ENCODE measurements at regions not wholly inside any gene's neighbourhood (a gene's known extent, or its start where the extent isn't known, plus 50 kb on each side); places are given as distances from the start of the nearest gene placed in this dataset.

- no peak for DNase-seq (ENCODE audit: low read depth)
- H3K4me3 ChIP-seq (ENCODE audit: low read depth, low read length), result no peak overlapping the region
Observed at GRCh38 chr15:67976506-67977073, 77.5 kb upstream of the PIAS1 start.

GRCh38 chr15:67977414-67978089 lies 76.6 kb upstream of the PIAS1 start:
- DNase-seq (ENCODE audit: low read depth), result no peak

GRCh38 chr15:67979281-67979680 lies 74.8 kb upstream of the PIAS1 start:
- H3K4me3 ChIP-seq (ENCODE audit: low read depth, low read length), result no peak overlapping the region
- DNase-seq (ENCODE audit: low read depth), result no peak

More at GRCh38 chr15:67977414-67978089, 76.6 kb upstream of the PIAS1 start:
- no peak overlapping the region for H3K4me3 ChIP-seq (ENCODE audit: low read depth, low read length)

GRCh38 chr15:67980171-67980570 lies 73.9 kb upstream of the PIAS1 start:
- no peak overlapping the region for H3K4me3 ChIP-seq (ENCODE audit: low read depth, low read length)
- no peak for DNase-seq (ENCODE audit: low read depth)

GRCh38 chr15:67980773-67981685 lies 73.1 kb upstream of the PIAS1 start:
- no peak for DNase-seq (ENCODE audit: low read depth)

GRCh38 chr15:67981848-67982247 lies 72.3 kb upstream of the PIAS1 start:
- no peak for DNase-seq (ENCODE audit: low read depth)

More at GRCh38 chr15:67980773-67981685, 73.1 kb upstream of the PIAS1 start:
- no peak overlapping the region for H3K4me3 ChIP-seq (ENCODE audit: low read depth, low read length)

GRCh38 chr15:67991706-67992105 lies 62.4 kb upstream of the PIAS1 start:
- H3K4me3 ChIP-seq (ENCODE audit: low read depth, low read length), result no peak overlapping the region
- no peak for DNase-seq (ENCODE audit: low read depth)

More at GRCh38 chr15:67981848-67982247, 72.3 kb upstream of the PIAS1 start:
- H3K4me3 ChIP-seq (ENCODE audit: low read depth, low read length), result no peak overlapping the region

- DNase-seq (ENCODE audit: low read depth), result no peak
Observed at GRCh38 chr15:67992411-67992810, 61.7 kb upstream of the PIAS1 start.

GRCh38 chr15:67992834-67993233 lies 61.3 kb upstream of the PIAS1 start:
- DNase-seq (ENCODE audit: low read depth), result no peak
- no peak overlapping the region for H3K4me3 ChIP-seq (ENCODE audit: low read depth, low read length)

More at GRCh38 chr15:67992411-67992810, 61.7 kb upstream of the PIAS1 start:
- no peak overlapping the region for H3K4me3 ChIP-seq (ENCODE audit: low read depth, low read length)

- peak; percentile 9 for DNase-seq (ENCODE audit: low read depth)
- H3K4me3 ChIP-seq (ENCODE audit: low read depth, low read length), result no peak overlapping the region
Observed at GRCh38 chr15:67997996-67998395, 56.1 kb upstream of the PIAS1 start.

- H3K4me3 ChIP-seq (ENCODE audit: low read depth, low read length), result no peak overlapping the region
- DNase-seq (ENCODE audit: low read depth), result peak; percentile 34
Observed at GRCh38 chr15:67998599-67999133, 55.4 kb upstream of the PIAS1 start.

GRCh38 chr15:67999320-68000100 lies 54.6 kb upstream of the PIAS1 start:
- no peak overlapping the region for H3K4me3 ChIP-seq (ENCODE audit: low read depth, low read length)
- DNase-seq (ENCODE audit: low read depth), result no peak

GRCh38 chr15:68000754-68001153 lies 53.4 kb upstream of the PIAS1 start:
- no peak overlapping the region for H3K4me3 ChIP-seq (ENCODE audit: low read depth, low read length)
- no peak for DNase-seq (ENCODE audit: low read depth)

- no peak for DNase-seq (ENCODE audit: low read depth)
- no peak overlapping the region for H3K4me3 ChIP-seq (ENCODE audit: low read depth, low read length)
Observed at GRCh38 chr15:68001811-68002210, 52.3 kb upstream of the PIAS1 start.

GRCh38 chr15:68003297-68003696 lies 50.8 kb upstream of the PIAS1 start:
- DNase-seq (ENCODE audit: low read depth), result no peak
- no peak overlapping the region for H3K4me3 ChIP-seq (ENCODE audit: low read depth, low read length)

Data from skeletal muscle cell (primary cell).